HepG2 (cell line): ENCODE measurements at regions not wholly inside any gene's neighbourhood (a gene's known extent, or its start where the extent isn't known, plus 50 kb on each side); places are given as distances from the start of the nearest gene placed in this dataset.

Source experiments
- ATAC-seq: fragments of 200-7000 bp; cut with Tn5 transposase; 3 replicates; pipeline ENCODE4 v1.9.1; 2020; ENCODE audit warnings: mild to moderate bottlenecking, moderate library complexity
- BruUV-seq: library from RNA; stranded (reverse); fragments of 400-500 nt; replicated peaks from 2 replicates; lab custom pipeline; 2021; lab: Mats Ljungman, UMichigan
- CTCF ChIA-PET: fragments of 300-600 bp; formaldehyde crosslinking; extraction: SDS; loops from one replicate; lab custom pipeline; 2021; ENCODE audit warnings: low total read pairs, inconsistent platforms, low intra/inter-chr PET ratio; lab: Yijun Ruan, JAX
- POLR2A ChIA-PET: fragments of 350-600 bp; sonication (Branson Sonifier 250); formaldehyde crosslinking; loops from one replicate; lab custom pipeline; 2020; ENCODE audit warnings: antibody characterized with exemption, inconsistent platforms; lab: Yijun Ruan, JAX
- DNase-seq: peaks from one replicate; pipeline ENCODE4 v3.0.0-alpha.2; 2015; ENCODE audit warnings: low spot score
- FAIRE-seq: peaks from 3 replicates; lab custom pipeline; 2011; peaks lifted over from hg19 to GRCh38; lab: Jason Lieb, UNC
- H2AFZ ChIP-seq: one replicate; pipeline ENCODE4 v1.6.1; 2011; ENCODE audit warnings: low read length, inconsistent platforms
- H3K27ac ChIP-seq: fragments of 300-600 bp; 3 replicates; pipeline ENCODE4 v1.8.0; 2011; ENCODE audit warnings: mixed run types, mild to moderate bottlenecking, mixed read lengths, low read length, inconsistent platforms; ENCODE audit not compliant: insufficient read depth; ENCODE audit errors: extremely low read length
- H3K27me3 ChIP-seq, 2 experiments: fragments of 200-600 bp in 1 of 2; 2 replicates in 1 of 2; 3 replicates in 1 of 2; pipeline versions ENCODE4 v1.6.0 to v1.8.0; 2011; ENCODE audit warnings: low read length in 2 of 2, mild to moderate bottlenecking in 2 of 2, moderate library complexity in 2 of 2, inconsistent platforms in 1 of 2; ENCODE audit not compliant: insufficient read depth in 2 of 2, control insufficient read depth in 1 of 2
- H3K36me3 ChIP-seq, 2 experiments: fragments of 200-600 bp in 1 of 2; replicated peaks in 1 of 2; 2 replicates in 1 of 2; 3 replicates in 1 of 2; pipeline versions ENCODE4 v1.5.1 to v1.8.0; 2011; ENCODE audit warnings: low read length in 2 of 2, inconsistent platforms in 1 of 2; ENCODE audit not compliant: insufficient read depth in 2 of 2, control insufficient read depth in 1 of 2
- H3K4me1 ChIP-seq: 2 replicates; pipeline ENCODE4 v1.5.1; 2012; ENCODE audit warnings: low read length, inconsistent platforms; ENCODE audit not compliant: insufficient read depth
- H3K4me2 ChIP-seq: 2 replicates; pipeline ENCODE4 v1.6.0; 2011; ENCODE audit warnings: low read depth, low read length, inconsistent platforms
- H3K4me3 ChIP-seq, 3 experiments: fragments of 200-600 bp in 1 of 3; sonication (generic), shearing (Covaris generic) in 1 of 3; replicated peaks in 1 of 3; 2 replicates each; pipeline ENCODE4 v1.5.1; 2011 to 2016; ENCODE audit warnings: low read length in 3 of 3, inconsistent platforms in 2 of 3, low read depth in 2 of 3, mild to moderate bottlenecking in 2 of 3, control low read depth in 1 of 3, mixed read lengths in 1 of 3; ENCODE audit not compliant: insufficient read depth in 1 of 3
- H3K79me2 ChIP-seq: one replicate; pipeline ENCODE4 v1.6.1; 2011; ENCODE audit warnings: low read length, inconsistent platforms; ENCODE audit not compliant: insufficient read depth
- H3K9ac ChIP-seq: 2 replicates; pipeline ENCODE4 v1.6.0; 2011; ENCODE audit warnings: mild to moderate bottlenecking, low read depth, low read length, inconsistent platforms; ENCODE audit not compliant: insufficient read depth
- H3K9me3 ChIP-seq: 2 replicates; pipeline ENCODE4 v1.5.1; 2012; ENCODE audit warnings: mild to moderate bottlenecking, low read length
- H4K20me1 ChIP-seq: 2 replicates; pipeline ENCODE4 v1.6.0; 2011; ENCODE audit warnings: inconsistent platforms, mild to moderate bottlenecking, low read length, moderate library complexity; ENCODE audit not compliant: insufficient read depth
- AHR ChIP-seq: IDR thresholded peaks from 2 replicates; pipeline ENCODE4 v1.6.1; 2018; ENCODE audit warnings: missing genetic modification reagents, missing compliant biosample characterization
- GMEB2 ChIP-seq: IDR thresholded peaks from 2 replicates; pipeline ENCODE4 v1.6.1; 2016; ENCODE audit warnings: missing biosample characterization, missing genetic modification reagents, low read depth
- PRDM10 ChIP-seq: sonication (generic); formaldehyde crosslinking; IDR thresholded peaks from 2 replicates; pipeline ENCODE4 v1.4.0; 2020; ENCODE audit warnings: low read depth, missing genetic modification reagents
- WGBS: methylation state at CpG from one replicate; pipeline ENCODE4 v1.1.6; 2017; ENCODE audit warnings: low lambda C conversion rate; 5-methylcytosine and 5-hydroxymethylcytosine counted together
- in situ Hi-C: cut with HindIII; loops from 2 replicates; pipeline ENCODE4 v1.10.0; 2017; ENCODE audit warnings: low pct_unique_long_range_greater_than_20kb; ENCODE audit not compliant: extremely low pct_ligation_motif_present
- intact Hi-C: fragments of 100-400 bp; cut with micrococcal nuclease; formaldehyde crosslinking; loops from one replicate; pipeline ENCODE4 v1.10.0; 2022; ENCODE audit not compliant: unreplicated experiment

GRCh38 chr1:10889650-10890353 lies 93.4 kb upstream of the CASZ1 start (continued):
- TF ChIP-seq GMEB2 (CRISPR knock-in tag): no peak

GRCh38 chr1:10890491-10891071 lies 94.1 kb upstream of the CASZ1 start:
- H3K27me3 ChIP-seq: peaks cover 0 to 15% of the 10 kb centered on the region in 2 experiments; a peak in 1 of 5 replicates
- in situ Hi-C loops (no loop called here), intact Hi-C loops (no loop called here)
- H2AFZ ChIP-seq: no peak overlapping the region
- H3K9me3 ChIP-seq: no peaks in the 10 kb centered on the region
- no peak overlapping the region for H3K27ac ChIP-seq
- no peak for DNase-seq
- no peaks in the 10 kb centered on the region for H3K79me2 ChIP-seq
- TF ChIP-seq AHR (CRISPR knock-in tag) (no peak), PRDM10 (CRISPR knock-in tag) (no peak)
- CTCF ChIA-PET: no interaction called here
- H4K20me1 ChIP-seq: no peaks in the 10 kb centered on the region
- H3K4me1 ChIP-seq: peaks cover 5% of the 10 kb centered on the region; the same call in 1 of the 2 replicates
- H3K4me2 ChIP-seq: no peak overlapping the region
- no TSS peak for BruUV-seq
- no peak overlapping the region for H3K4me3 ChIP-seq
- FAIRE-seq: no peak
- ATAC-seq: no peak
- 24% methylated on average over 7 of the region's 9 CpGs for WGBS
- POLR2A ChIA-PET: no interaction called here
- no peaks in the 10 kb centered on the region for H3K36me3 ChIP-seq
- no peak overlapping the region for H3K9ac ChIP-seq
